Left ventricle myocardium inferior (tissue), 1 donor: ENCODE measurements at regions not wholly inside any gene's neighbourhood (a gene's known extent, or its start where the extent isn't known, plus 50 kb on each side); places are given as distances from the start of the nearest gene placed in this dataset.
A peak's percentile ranks its signal among the peaks of the same experiment; 100 is the strongest.

ENCODE experiments used
- DNase-seq: peaks from one replicate; pipeline ENCODE4 v3.0.0-alpha.2; 2020
- H3K27ac ChIP-seq: fragments of 200-600 bp; replicated peaks from 2 replicates; pipeline ENCODE4 v1.8.0; 2021
- H3K27me3 ChIP-seq: fragments of 200-600 bp; 2 replicates; pipeline ENCODE4 v1.8.0; 2021; ENCODE audit warnings: low read depth
- H3K36me3 ChIP-seq: fragments of 200-600 bp; 2 replicates; pipeline ENCODE4 v1.8.0; 2021
- H3K4me1 ChIP-seq: fragments of 200-600 bp; 2 replicates; pipeline ENCODE4 v1.8.0; 2021
- H3K4me3 ChIP-seq: fragments of 200-600 bp; 2 replicates; pipeline ENCODE4 v1.8.0; 2021; ENCODE audit warnings: mild to moderate bottlenecking, moderate library complexity
- H3K9me3 ChIP-seq: fragments of 200-600 bp; replicated peaks from 2 replicates; pipeline ENCODE4 v1.8.0; 2021
- intact Hi-C: fragments of 100-400 bp; cut with micrococcal nuclease; formaldehyde crosslinking; loops from one replicate; pipeline ENCODE4 v1.11.0; 2022
- TF ChIP-seq, protein P1 (sequence below): fragments of 200-600 bp; IDR thresholded peaks from 2 replicates; pipeline ENCODE4 v1.8.0; 2021; ENCODE audit warnings: antibody characterized with exemption, mild to moderate bottlenecking, borderline replicate concordance
- donor health status: DM: no; HTN: yes; CAD: no; lungs with severe emphysema.

DNA sequence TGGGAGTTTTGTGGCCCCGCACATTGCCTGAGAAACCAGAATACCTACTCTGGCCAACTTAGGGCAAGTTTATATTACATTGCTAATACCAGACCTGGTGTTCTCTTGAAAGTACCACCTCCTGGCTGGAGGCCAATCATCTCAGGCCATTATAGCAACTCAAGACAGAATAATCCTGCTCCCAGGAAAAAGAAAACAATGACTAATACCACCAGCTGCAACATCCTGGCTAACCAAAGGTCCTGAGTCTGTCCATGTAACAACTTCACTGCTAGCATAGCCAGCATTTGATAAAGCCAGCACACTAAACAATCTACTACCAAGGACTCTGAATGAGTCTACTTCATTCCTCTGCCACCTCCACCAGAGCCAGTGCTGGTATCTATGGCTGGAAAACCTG, 1298.7 kb upstream of the CNTN5 start:
- intact Hi-C loops: no loop called here
- DNase-seq: no peak
- Histone ChIP-seq H3K4me3 (no peak overlapping the region), H3K36me3 (no peaks in the 10 kb centered on the region), H3K27ac (peak overlapping the region; percentile 20), H3K9me3 (no peaks in the 10 kb centered on the region), H3K27me3 (no peaks in the 10 kb centered on the region), H3K4me1 (no peaks in the 10 kb centered on the region)
- TF ChIP-seq, protein P1, sequence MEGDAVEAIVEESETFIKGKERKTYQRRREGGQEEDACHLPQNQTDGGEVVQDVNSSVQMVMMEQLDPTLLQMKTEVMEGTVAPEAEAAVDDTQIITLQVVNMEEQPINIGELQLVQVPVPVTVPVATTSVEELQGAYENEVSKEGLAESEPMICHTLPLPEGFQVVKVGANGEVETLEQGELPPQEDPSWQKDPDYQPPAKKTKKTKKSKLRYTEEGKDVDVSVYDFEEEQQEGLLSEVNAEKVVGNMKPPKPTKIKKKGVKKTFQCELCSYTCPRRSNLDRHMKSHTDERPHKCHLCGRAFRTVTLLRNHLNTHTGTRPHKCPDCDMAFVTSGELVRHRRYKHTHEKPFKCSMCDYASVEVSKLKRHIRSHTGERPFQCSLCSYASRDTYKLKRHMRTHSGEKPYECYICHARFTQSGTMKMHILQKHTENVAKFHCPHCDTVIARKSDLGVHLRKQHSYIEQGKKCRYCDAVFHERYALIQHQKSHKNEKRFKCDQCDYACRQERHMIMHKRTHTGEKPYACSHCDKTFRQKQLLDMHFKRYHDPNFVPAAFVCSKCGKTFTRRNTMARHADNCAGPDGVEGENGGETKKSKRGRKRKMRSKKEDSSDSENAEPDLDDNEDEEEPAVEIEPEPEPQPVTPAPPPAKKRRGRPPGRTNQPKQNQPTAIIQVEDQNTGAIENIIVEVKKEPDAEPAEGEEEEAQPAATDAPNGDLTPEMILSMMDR: no peak

DNA sequence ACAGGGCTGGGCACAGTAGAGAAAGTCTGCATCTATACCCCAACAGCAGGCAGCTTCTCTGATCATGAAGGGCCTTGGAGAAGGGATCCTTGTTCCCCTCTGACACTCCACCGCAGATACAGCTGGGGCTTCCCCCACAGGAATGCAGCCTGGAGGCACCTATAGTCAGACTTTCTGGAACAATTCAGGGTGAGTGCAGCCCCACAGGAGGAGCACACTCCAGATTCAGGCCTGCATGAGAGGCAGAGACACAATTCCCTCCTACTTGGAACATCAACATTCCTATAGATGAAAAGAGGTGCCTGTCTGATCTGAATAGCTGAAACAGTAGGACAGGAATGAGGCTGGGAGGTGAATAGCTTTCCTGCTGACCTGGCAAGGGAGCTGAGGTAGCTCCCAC, 1298.0 kb upstream of the CNTN5 start:
- Histone ChIP-seq H3K4me3 (no peak overlapping the region), H3K27ac (peak overlapping the region; percentile 20), H3K4me1 (no peaks in the 10 kb centered on the region), H3K36me3 (no peaks in the 10 kb centered on the region), H3K27me3 (no peaks in the 10 kb centered on the region), H3K9me3 (no peaks in the 10 kb centered on the region)
- TF ChIP-seq, protein P1: no peak
- intact Hi-C loops: no loop called here
- no peak for DNase-seq

DNA sequence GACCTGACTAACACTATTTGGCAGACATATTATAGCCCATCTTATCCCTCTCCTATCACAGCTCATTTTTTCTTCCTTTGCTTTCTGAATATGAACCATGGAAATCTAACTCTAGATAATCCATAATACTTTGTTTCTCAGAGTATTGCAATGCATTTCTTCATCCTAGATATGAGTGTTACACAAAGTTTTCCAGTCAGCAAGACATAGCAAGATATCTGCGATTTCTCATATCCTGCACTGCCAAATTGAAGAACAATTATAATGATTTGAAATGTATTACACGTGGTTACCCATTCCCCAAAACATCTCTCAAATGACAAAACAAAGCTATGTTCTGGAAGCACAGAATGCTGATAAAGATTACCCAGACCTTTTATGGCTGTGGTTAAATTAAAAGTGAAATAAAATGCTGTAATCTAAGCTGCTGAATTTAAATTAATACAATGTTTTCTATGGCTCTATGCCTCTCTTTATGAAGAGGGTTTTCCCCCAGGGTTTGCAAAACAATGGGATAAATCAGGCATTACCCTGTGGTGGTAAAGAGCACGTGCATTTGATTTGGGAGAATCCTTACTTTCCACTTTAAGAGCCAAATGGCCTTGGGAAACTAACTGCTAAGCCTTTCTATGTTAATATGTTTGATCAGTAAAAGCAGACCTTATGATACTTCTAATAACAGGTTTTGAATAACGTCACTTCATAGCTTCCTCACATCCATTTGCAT, 1291.0 kb upstream of the CNTN5 start:
- Histone ChIP-seq H3K4me1 (no peaks in the 10 kb centered on the region), H3K9me3 (peaks cover 15% of the 10 kb centered on the region), H3K4me3 (no peak overlapping the region), H3K27ac (no peak overlapping the region), H3K36me3 (no peaks in the 10 kb centered on the region), H3K27me3 (no peaks in the 10 kb centered on the region)
- DNase-seq: no peak
- TF ChIP-seq, protein P1: no peak
- intact Hi-C loops: no loop called here

DNA sequence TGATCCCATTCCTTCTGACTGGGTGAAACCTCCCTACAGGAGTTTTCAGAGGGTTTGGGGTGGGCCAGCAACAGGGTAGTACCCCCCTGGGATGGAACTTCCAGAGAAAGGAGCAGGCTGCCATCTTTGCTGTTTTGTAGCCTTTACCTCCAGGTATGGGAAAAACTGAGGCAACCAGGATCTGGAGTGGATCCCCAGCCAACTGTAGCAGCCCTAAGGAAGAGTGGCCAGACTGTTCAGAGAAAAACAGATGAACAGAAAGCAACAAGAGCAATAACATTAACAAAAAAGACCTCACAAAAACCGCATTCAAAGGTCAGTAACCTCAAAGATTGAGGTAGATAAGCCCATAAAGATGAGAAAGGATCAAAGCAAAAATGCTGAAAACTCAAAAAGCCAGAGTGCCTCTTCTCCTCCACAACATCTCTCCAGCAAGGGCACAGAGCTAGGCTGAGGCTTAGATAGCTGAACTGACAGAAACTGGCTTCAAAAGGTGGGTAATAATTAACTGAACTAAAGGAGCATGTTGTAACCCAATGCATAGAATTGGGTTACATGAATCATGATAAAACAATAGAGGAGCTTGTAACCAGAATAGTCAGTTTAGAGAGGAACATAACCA, 1288.6 kb upstream of the CNTN5 start:
- H3K9me3 ChIP-seq: peaks cover 39% of the 10 kb centered on the region
- peak overlapping the region; percentile 27 for H3K27ac ChIP-seq
- no peak overlapping the region for H3K4me3 ChIP-seq
- no peak for DNase-seq
- TF ChIP-seq, protein P1: no peak
- no peaks in the 10 kb centered on the region for H3K36me3 ChIP-seq
- intact Hi-C loops: no loop called here
- no peaks in the 10 kb centered on the region for H3K27me3 ChIP-seq
- H3K4me1 ChIP-seq: no peaks in the 10 kb centered on the region

DNA sequence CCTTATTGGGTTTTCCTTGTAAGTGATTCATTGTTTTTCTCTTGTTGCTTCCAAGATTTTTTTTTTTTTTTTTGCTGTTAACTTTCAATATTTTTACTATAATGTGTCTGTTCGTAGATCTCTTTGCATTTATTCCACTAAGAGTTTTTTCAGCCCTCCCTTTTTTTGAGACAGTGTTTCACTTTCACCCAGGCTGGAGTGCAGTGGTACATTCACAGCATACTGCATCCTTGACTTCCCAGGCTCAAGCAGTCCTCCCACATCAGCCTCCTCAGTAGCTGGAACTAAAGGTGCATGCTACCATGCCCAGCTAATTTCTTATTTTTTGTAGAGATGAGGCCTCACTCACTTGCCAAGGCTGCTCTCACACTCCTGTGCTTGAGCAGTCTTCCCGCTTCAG, 1282.0 kb upstream of the CNTN5 start:
- H3K4me3 ChIP-seq: no peak overlapping the region
- H3K9me3 ChIP-seq: peaks cover 47% of the 10 kb centered on the region
- H3K27me3 ChIP-seq: no peaks in the 10 kb centered on the region
- no peaks in the 10 kb centered on the region for H3K36me3 ChIP-seq
- TF ChIP-seq, protein P1: no peak
- H3K4me1 ChIP-seq: peaks cover 18% of the 10 kb centered on the region
- intact Hi-C loops: no loop called here
- no peak for DNase-seq
- peak overlapping the region; percentile 80 for H3K27ac ChIP-seq
